GM12878 (cell line): ENCODE measurements at regions not wholly inside any gene's neighbourhood (a gene's known extent, or its start where the extent isn't known, plus 50 kb on each side); places are given as distances from the start of the nearest gene placed in this dataset.
"Not testable (repeated sequence)": the region's sequence is repeated elsewhere in the genome, so short reads cannot be mapped to it uniquely, and the experiment has no call there.

ENCODE experiments used
- BHLHE40 ChIP-seq, 2 experiments: fragments of 450-650 bp in 1 of 2; IDR thresholded peaks; 2 replicates each; pipeline ENCODE4 v1.6.1; 2011 to 2017; ENCODE audit warnings: low read depth in 2 of 2, borderline replicate concordance in 1 of 2, improper control_type of control experiment in 1 of 2, low read length in 1 of 2, mild to moderate bottlenecking in 1 of 2
- CREB1 ChIP-seq: IDR thresholded peaks from 2 replicates; pipeline ENCODE4 v1.6.1; 2012; ENCODE audit warnings: low read depth, mild to moderate bottlenecking, inconsistent platforms
- FOS ChIP-seq: IDR thresholded peaks from 3 replicates; pipeline ENCODE4 v1.6.1; 2011; ENCODE audit warnings: borderline replicate concordance; ENCODE audit not compliant: insufficient read length; ENCODE audit errors: extremely low read depth
- JUND ChIP-seq: IDR thresholded peaks from 2 replicates; pipeline ENCODE4 v1.6.1; 2012; ENCODE audit warnings: low read depth, mild to moderate bottlenecking, low read length, improper control_type of control experiment, moderate library complexity
- MYC ChIP-seq: IDR thresholded peaks from 2 replicates; pipeline ENCODE4 v1.6.1; 2011; ENCODE audit warnings: mild to moderate bottlenecking, low read length, moderate library complexity, inconsistent platforms; ENCODE audit not compliant: insufficient read depth, insufficient replicate concordance, insufficient read length, severe bottlenecking
- POLR2AphosphoS5 ChIP-seq: IDR thresholded peaks from 2 replicates; pipeline ENCODE4 v1.6.1; 2011; ENCODE audit warnings: mild to moderate bottlenecking, low read length, inconsistent platforms
- SUZ12 ChIP-seq: fragments of 200-600 bp; sonication (generic); IDR thresholded peaks from one replicate; pipeline ENCODE4 v1.6.1; 2018; ENCODE audit warnings: antibody characterized with exemption, mild to moderate bottlenecking; ENCODE audit not compliant: unreplicated experiment
- YY1 ChIP-seq: IDR thresholded peaks from 2 replicates; pipeline ENCODE4 v1.6.1; 2011; ENCODE audit warnings: low read depth, mild to moderate bottlenecking, low read length
- ZBTB40 ChIP-seq: fragments of 450-650 bp; IDR thresholded peaks from 2 replicates; pipeline ENCODE4 v1.6.1; 2016; ENCODE audit warnings: mild to moderate bottlenecking, moderate library complexity, borderline replicate concordance
- TF ChIP-seq, protein P1 (sequence below): fragments of 450-650 bp; IDR thresholded peaks from 2 replicates; pipeline ENCODE4 v1.6.1; 2018; ENCODE audit warnings: mild to moderate bottlenecking, low read depth, moderate library complexity; ENCODE audit not compliant: partially characterized antibody
- TF ChIP-seq, protein P2 (sequence below): fragments of 450-650 bp; IDR thresholded peaks from 2 replicates; pipeline ENCODE4 v1.6.1; 2014; ENCODE audit warnings: mild to moderate bottlenecking

DNA sequence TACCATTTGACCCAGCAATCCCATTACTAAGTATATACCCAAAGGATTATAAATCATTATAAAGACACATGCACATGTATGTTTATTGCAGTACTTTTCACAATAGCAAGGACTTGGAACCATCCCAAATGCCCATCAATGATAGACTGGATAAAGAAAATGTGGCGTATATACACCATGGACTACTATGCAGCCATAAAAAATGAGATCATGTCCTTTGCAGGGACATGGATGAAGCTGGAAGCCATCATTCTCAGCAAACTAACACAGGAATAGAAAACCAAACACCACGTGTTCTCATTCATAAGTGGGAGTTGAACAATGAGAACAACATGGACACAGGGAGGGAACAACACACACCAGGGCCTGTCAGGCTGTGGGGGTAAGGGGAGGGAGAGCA lies 59.2 kb upstream of the TNIK start:
- not testable (repeated sequence) for TF ChIP-seq BHLHE40 (IDR thresholded peaks at IDR 0.05; ENCODE audit: borderline replicate concordance in 1 of 2, low read depth in 2 of 2, low read length in 1 of 2); FOS; YY1; POLR2AphosphoS5; MYC; CREB1; JUND; SUZ12; ZBTB40
- TF ChIP-seq, protein P1, sequence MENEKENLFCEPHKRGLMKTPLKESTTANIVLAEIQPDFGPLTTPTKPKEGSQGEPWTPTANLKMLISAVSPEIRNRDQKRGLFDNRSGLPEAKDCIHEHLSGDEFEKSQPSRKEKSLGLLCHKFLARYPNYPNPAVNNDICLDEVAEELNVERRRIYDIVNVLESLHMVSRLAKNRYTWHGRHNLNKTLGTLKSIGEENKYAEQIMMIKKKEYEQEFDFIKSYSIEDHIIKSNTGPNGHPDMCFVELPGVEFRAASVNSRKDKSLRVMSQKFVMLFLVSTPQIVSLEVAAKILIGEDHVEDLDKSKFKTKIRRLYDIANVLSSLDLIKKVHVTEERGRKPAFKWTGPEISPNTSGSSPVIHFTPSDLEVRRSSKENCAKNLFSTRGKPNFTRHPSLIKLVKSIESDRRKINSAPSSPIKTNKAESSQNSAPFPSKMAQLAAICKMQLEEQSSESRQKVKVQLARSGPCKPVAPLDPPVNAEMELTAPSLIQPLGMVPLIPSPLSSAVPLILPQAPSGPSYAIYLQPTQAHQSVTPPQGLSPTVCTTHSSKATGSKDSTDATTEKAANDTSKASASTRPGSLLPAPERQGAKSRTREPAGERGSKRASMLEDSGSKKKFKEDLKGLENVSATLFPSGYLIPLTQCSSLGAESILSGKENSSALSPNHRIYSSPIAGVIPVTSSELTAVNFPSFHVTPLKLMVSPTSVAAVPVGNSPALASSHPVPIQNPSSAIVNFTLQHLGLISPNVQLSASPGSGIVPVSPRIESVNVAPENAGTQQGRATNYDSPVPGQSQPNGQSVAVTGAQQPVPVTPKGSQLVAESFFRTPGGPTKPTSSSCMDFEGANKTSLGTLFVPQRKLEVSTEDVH, result not testable (repeated sequence)
- TF ChIP-seq, protein P2, sequence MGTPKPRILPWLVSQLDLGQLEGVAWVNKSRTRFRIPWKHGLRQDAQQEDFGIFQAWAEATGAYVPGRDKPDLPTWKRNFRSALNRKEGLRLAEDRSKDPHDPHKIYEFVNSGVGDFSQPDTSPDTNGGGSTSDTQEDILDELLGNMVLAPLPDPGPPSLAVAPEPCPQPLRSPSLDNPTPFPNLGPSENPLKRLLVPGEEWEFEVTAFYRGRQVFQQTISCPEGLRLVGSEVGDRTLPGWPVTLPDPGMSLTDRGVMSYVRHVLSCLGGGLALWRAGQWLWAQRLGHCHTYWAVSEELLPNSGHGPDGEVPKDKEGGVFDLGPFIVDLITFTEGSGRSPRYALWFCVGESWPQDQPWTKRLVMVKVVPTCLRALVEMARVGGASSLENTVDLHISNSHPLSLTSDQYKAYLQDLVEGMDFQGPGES, result not testable (repeated sequence)
